Astrocyte of the cerebellum (primary cell): ENCODE measurements at regions not wholly inside any gene's neighbourhood (a gene's known extent, or its start where the extent isn't known, plus 50 kb on each side); places are given as distances from the start of the nearest gene placed in this dataset.

Source experiments
- DNase-seq: peaks from one replicate; pipeline ENCODE4 v3.0.0-alpha.2; 2011; ENCODE audit warnings: low read depth
- H3K4me3 ChIP-seq: 2 replicates; pipeline ENCODE4 v1.5.1; 2011; ENCODE audit warnings: mild to moderate bottlenecking, low read depth, low read length, moderate library complexity
- in situ Hi-C: cut with HindIII; loops from 2 replicates; pipeline ENCODE4 v1.10.0; 2017; ENCODE audit warnings: low sequenced_read_pairs
- TF ChIP-seq, protein P1 (sequence below): IDR thresholded peaks from 2 replicates; pipeline ENCODE4 v1.5.1; 2012; ENCODE audit warnings: low read length, low read depth, moderate library complexity, mild to moderate bottlenecking; ENCODE audit errors: missing control alignments

DNA sequence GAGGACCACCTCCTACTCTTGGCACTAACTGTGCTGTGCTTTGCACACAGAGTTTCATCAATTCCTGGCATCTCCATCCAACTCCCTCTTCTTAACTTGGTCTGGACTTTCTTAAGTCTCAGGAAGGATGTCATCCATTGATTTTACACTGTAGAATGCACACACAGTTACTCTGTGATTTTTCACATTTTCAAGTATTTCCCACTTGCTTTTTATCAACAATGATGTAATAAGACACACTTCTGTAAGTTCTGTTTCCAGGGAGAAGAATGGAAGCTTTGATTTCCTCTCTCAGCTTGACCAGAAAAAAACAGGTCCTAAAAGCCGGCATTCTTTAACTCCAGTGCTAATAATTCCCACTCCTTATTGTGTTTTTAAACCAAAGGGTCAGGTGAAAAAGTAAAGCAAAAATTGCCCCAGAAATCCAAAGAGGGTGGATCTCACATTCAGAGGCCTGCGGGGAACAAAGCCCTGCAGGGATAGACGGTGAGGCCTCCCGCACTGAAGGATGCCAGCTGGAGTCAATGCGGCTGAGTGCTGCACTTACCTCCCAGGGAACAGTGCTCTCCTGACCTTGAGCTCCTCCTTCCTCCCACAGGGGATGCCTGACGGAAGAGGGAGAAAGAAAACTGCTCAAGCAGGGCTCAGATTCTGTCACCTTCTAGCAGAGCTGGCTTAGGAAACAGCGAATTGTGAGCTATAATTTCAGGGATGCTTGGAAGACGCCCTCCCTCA lies 83.1 kb downstream of the PDCL3 start:
- TF ChIP-seq, protein P1, sequence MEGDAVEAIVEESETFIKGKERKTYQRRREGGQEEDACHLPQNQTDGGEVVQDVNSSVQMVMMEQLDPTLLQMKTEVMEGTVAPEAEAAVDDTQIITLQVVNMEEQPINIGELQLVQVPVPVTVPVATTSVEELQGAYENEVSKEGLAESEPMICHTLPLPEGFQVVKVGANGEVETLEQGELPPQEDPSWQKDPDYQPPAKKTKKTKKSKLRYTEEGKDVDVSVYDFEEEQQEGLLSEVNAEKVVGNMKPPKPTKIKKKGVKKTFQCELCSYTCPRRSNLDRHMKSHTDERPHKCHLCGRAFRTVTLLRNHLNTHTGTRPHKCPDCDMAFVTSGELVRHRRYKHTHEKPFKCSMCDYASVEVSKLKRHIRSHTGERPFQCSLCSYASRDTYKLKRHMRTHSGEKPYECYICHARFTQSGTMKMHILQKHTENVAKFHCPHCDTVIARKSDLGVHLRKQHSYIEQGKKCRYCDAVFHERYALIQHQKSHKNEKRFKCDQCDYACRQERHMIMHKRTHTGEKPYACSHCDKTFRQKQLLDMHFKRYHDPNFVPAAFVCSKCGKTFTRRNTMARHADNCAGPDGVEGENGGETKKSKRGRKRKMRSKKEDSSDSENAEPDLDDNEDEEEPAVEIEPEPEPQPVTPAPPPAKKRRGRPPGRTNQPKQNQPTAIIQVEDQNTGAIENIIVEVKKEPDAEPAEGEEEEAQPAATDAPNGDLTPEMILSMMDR = no peak
- H3K4me3 ChIP-seq = no peak overlapping the region
- DNase-seq = no peak
- in situ Hi-C loops = no loop called here

DNA sequence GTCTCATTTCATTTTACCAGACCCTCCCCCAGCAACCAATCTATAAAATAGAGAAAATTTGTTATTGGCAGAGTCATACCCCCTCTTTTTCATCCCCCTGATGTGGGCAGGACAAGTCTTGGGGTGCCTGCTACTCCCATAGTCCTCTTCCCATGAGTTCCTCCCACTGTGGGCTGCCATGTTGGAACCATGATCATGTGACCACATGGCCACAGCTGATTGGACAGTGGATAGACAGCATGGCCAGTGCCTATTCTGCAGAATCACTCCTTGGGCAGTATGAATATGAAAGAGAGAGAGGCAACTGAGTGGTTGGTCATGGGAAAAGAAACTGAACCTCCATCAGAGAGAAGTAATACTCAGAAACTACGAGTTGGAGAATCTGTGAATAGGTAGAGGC lies 84.9 kb downstream of the PDCL3 start:
- no peak overlapping the region for H3K4me3 ChIP-seq
- in situ Hi-C loops = no loop called here
- no peak for DNase-seq
- TF ChIP-seq, protein P1 = no peak

GRCh38 chr2:100650151-100650550 lies 87.4 kb downstream of the PDCL3 start:
- no peak for DNase-seq
- H3K4me3 ChIP-seq = no peak overlapping the region
- in situ Hi-C loops = no loop called here
- TF ChIP-seq, protein P1 = no peak

- TF ChIP-seq, protein P1 = no peak
- H3K4me3 ChIP-seq = no peak overlapping the region
- DNase-seq = no peak
- in situ Hi-C loops = no loop called here
Observed at GRCh38 chr2:100653449-100654035, 90.7 kb downstream of the PDCL3 start.

GRCh38 chr2:100654611-100655010 lies 91.8 kb downstream of the PDCL3 start:
- TF ChIP-seq, protein P1 = no peak
- in situ Hi-C loops = no loop called here
- H3K4me3 ChIP-seq = no peak overlapping the region
- no peak for DNase-seq

DNA sequence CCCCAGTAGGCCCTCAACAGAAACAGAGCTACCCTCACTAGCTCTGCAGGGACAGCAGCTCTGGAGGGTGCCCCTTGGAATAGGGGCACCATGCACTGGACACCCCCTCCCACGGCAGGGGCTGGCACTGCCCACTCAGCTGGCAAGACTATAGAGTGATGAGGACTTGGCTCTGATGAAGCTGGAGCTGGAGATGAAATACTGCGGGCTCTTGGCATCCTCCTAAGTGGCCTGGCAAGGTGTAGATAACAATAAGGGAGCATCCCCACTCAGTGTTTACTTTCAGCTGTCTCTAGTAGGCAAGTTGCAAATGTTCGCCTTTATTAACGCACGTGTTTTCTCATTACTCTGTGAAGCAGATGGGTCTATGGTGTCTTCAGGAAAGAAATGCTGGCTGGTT lies 92.7 kb downstream of the PDCL3 start:
- in situ Hi-C loops = no loop called here
- no peak overlapping the region for H3K4me3 ChIP-seq
- no peak for DNase-seq
- TF ChIP-seq, protein P1 = no peak
